ENCODE measurements at regions not wholly inside any gene's neighbourhood (a gene's known extent, or its start where the extent isn't known, plus 50 kb on each side); places are given as distances from the start of the nearest gene placed in this dataset.

DNA sequence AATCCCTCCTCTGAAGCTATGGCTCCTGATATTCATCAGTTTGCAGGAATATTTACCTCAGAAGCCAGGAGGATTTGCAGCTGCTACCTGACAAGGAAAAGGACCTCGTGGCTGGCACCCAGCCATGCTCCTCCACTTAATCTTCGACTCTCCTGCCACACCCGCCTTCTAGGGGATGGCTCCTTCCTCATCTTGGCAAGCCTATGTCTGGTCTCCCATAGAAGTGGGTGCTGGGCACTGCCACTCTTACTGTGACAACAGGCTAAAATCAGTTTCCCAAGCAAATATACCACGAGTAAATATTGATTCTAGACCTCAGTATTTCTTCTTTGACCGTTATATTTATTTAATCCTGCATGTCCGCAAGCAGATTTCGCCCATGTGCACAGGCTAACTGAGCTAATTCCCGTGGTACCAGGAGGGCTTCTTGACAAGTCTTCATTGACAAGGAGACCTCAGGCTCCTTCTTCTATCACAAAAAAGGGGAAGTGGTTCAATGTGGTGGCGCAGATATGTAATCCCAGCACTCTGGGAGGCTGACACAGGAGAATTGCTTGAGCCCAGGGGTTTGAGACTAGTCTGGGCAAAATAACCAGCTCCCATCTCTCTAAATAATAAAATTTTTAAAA is 52.6 kb upstream of the DCTD start:
- DNase-seq = peak in 1 of 2 donors; percentile 64

DNA sequence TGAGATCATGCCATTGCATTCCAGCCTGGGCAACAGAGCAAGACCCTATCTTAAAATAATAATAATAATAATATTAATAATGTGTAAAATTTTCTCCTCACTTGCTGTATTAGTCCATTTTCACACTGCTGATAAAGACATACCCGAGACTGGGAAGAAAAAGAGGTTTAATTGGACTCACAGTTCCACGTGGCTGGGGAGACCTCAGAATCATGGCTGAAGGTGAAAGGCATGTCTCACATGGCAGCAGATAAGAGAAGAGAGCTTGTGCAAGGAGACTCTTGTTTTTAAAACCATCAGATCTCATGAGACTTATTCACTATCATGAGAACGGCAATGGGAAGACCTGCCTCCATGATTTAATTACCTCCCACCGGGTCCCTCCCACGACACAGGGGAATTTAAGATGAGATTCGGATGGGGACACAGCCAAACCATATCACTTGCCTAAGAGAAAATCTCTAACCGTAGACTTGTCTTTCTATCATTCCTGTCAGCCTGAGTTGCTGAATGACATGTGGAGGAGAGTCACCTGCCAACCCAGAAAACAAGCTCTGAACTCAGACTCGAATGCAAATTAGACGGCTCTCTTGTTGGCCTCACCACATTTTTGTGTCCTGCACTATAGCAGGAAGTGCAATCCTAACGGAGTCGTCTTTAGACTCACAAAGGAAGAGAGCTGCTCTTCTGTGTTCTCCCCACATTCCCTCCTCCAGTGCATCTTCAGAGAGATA is 51.9 kb upstream of the DCTD start:
- no peak for DNase-seq

DNA sequence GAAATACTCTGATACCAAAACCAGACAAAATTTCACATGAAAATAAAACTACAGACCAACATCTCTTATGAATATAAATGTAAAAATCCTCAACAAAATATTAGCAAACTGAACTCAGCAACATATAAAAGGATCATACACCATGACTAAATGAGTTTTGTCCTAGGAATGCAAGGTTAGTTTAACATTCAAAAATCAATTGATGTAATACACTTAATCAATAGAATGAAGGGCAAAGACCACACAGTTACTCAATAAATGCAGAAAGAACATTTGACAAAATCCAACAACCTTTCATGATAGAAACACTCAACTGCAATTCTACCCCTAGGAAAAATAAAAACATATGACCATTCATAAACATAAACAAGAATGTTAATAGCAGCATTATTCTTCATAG is 50.2 kb upstream of the DCTD start:
- no peak for DNase-seq

All from bone marrow (tissue), 2 donors.